ENCODE measurements at regions not wholly inside any gene's neighbourhood (a gene's known extent, or its start where the extent isn't known, plus 50 kb on each side); places are given as distances from the start of the nearest gene placed in this dataset.

DNA sequence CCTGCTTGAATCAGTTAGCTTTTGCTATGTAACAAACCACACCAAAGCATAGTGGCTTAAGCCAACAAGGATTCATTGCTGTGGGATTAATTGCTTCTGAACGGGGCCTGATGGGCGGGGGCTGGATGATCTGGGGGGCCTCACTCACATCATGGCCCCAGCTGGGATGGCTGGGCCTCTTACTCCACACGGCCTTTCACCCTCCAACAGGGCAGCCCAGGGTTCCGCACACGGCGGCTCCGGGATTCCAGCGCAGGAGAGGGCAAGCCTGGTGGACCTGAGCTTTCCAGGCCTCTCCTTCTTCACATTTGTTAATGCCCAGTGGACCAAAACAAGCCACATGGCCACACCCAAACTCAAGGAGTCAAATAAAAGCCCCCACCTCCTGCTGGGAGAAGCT, 86.3 kb upstream of the PHLPP1 start:
- TF ChIP-seq, protein P1, sequence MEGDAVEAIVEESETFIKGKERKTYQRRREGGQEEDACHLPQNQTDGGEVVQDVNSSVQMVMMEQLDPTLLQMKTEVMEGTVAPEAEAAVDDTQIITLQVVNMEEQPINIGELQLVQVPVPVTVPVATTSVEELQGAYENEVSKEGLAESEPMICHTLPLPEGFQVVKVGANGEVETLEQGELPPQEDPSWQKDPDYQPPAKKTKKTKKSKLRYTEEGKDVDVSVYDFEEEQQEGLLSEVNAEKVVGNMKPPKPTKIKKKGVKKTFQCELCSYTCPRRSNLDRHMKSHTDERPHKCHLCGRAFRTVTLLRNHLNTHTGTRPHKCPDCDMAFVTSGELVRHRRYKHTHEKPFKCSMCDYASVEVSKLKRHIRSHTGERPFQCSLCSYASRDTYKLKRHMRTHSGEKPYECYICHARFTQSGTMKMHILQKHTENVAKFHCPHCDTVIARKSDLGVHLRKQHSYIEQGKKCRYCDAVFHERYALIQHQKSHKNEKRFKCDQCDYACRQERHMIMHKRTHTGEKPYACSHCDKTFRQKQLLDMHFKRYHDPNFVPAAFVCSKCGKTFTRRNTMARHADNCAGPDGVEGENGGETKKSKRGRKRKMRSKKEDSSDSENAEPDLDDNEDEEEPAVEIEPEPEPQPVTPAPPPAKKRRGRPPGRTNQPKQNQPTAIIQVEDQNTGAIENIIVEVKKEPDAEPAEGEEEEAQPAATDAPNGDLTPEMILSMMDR (IDR thresholded peaks at IDR 0.05), result no peak
- H3K27ac Mint-ChIP-seq (ENCODE audit: unreplicated experiment), result no peak overlapping the region
- H3K36me3 Mint-ChIP-seq (ENCODE audit: low read depth), result no peaks in the 10 kb centered on the region
- no peak overlapping the region for H3K4me3 Mint-ChIP-seq (ENCODE audit: unreplicated experiment)
- H3K4me1 Mint-ChIP-seq (ENCODE audit: low read depth), result peaks cover 8% of the 10 kb centered on the region
- DNase-seq (ENCODE audit: low spot score), result no peak
- peaks cover 3% of the 10 kb centered on the region for H3K27me3 Mint-ChIP-seq (ENCODE audit: low read depth)
- H3K9me3 Mint-ChIP-seq (ENCODE audit: low read depth), result peaks cover 8% of the 10 kb centered on the region

DNA sequence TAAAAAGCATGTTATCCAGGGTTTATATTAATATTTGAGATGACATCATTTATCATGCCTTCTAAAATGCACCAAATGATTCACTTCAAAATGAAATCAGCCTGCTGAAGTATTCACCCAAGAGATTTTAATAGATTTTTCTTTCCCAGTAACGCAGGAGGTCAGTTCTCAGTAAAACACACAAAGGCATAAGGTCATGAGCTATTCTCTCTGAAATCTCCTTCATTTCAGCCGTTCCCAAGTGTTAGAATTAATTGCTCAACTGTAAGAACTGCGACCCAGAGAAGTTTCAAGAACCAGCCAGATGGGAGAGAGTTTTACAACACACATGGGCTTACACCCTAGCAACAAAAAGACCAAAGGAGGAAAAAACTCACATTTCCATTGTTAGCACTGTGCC, 84.2 kb upstream of the PHLPP1 start:
- TF ChIP-seq, protein P1 (IDR thresholded peaks at IDR 0.05), result no peak
- no peak for DNase-seq (ENCODE audit: low spot score)
- no peaks in the 10 kb centered on the region for H3K4me1 Mint-ChIP-seq (ENCODE audit: low read depth)
- H3K9me3 Mint-ChIP-seq (ENCODE audit: low read depth), result peaks cover 8% of the 10 kb centered on the region
- no peak overlapping the region for H3K4me3 Mint-ChIP-seq (ENCODE audit: unreplicated experiment)
- no peak overlapping the region for H3K27ac Mint-ChIP-seq (ENCODE audit: unreplicated experiment)
- peaks cover 7% of the 10 kb centered on the region for H3K27me3 Mint-ChIP-seq (ENCODE audit: low read depth)
- H3K36me3 Mint-ChIP-seq (ENCODE audit: low read depth), result no peaks in the 10 kb centered on the region

DNA sequence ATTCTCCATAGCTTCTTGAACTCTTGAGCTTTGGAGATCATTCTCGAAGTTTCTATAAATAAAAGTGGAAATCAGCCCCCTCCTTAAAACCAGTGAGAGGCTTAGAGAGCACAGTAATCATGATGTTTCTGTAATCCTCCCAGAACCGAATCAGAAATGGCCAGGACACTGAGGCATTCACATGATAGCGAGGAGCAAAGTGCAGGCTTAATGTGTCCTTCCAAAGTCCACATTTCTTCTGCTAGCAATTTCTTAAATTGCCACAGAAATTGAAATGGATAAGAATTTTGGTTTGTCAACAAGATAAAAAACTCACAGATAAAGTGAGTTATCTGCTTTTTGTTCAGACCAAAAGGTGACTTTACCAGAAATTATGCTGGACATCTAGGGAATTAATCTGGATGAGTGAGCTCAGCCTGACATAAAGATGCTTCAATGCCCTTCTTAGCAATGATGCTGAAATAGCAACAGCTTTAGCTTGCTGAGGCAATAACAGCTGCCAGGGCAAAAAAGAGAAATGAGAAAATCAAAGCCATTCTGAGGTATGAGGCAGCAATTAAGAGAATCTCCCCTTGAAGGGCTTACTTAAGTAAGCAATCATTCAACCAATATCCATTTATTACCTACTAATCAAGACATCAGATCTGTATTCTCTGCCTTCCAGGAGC, 82.4 kb upstream of the PHLPP1 start:
- no peaks in the 10 kb centered on the region for H3K36me3 Mint-ChIP-seq (ENCODE audit: low read depth)
- TF ChIP-seq, protein P1 (IDR thresholded peaks at IDR 0.05), result no peak
- H3K4me1 Mint-ChIP-seq (ENCODE audit: low read depth), result no peaks in the 10 kb centered on the region
- peaks cover 8% of the 10 kb centered on the region for H3K9me3 Mint-ChIP-seq (ENCODE audit: low read depth)
- no peak overlapping the region for H3K27ac Mint-ChIP-seq (ENCODE audit: unreplicated experiment)
- no peak for DNase-seq (ENCODE audit: low spot score)
- H3K27me3 Mint-ChIP-seq (ENCODE audit: low read depth), result peaks cover 9% of the 10 kb centered on the region
- H3K4me3 Mint-ChIP-seq (ENCODE audit: unreplicated experiment), result no peak overlapping the region

DNA sequence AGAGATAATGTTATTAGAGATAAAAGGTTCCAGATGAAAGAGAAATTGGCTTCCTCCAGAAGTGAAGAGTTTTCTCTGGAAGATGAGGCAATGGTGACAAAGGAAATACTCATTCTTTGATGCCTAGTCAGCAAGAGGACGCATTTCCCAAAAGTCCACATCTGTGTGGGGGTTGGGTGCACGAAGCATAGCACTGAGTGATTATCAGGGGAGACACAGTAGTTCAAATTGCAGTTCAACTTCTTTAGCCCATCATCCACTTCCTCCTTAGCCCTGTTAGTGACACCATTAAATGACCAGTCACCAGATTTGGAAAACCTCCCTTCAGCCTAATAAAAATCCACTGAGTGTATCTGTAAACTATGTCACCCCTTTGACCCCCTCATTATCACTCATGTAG, 80.9 kb upstream of the PHLPP1 start:
- Mint-ChIP-seq H3K27ac (ENCODE audit: unreplicated experiment) (no peak overlapping the region), H3K9me3 (ENCODE audit: low read depth) (no peaks in the 10 kb centered on the region), H3K4me3 (ENCODE audit: unreplicated experiment) (no peak overlapping the region), H3K36me3 (ENCODE audit: low read depth) (no peaks in the 10 kb centered on the region), H3K4me1 (ENCODE audit: low read depth) (no peaks in the 10 kb centered on the region), H3K27me3 (ENCODE audit: low read depth) (peaks cover 16% of the 10 kb centered on the region)
- no peak for DNase-seq (ENCODE audit: low spot score)
- TF ChIP-seq, protein P1 (IDR thresholded peaks at IDR 0.05), result no peak

DNA sequence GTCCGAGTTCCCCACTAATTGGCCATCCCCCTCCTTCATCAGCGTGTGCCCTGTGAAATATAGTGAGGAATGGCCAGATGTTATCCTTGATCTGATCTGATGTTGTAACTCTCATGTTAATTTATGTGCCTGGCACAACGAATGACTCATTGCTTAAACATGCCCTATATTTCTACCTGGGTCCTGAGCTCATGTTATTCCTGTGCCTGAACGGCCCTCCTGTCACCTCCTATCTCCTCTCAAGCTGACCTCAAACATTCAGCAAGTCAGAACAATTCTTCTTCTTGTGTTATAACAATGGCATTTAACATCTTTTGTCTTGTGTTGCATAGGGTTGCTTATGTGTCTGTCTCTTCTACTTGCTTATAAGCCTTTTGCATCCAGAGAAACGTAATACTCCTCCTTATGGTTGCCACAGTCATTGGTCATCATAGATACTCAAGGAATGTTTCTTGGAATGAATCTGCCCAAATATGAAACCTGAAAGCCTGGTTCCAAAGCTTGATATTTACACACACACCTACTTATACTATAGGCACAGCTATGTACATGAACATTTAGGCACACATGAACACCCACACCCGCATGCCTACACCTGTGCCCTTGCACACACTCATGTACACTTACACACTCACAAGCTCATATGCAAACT, 80.2 kb upstream of the PHLPP1 start:
- Mint-ChIP-seq H3K9me3 (ENCODE audit: low read depth) (no peaks in the 10 kb centered on the region), H3K27ac (ENCODE audit: unreplicated experiment) (no peak overlapping the region), H3K36me3 (ENCODE audit: low read depth) (no peaks in the 10 kb centered on the region), H3K27me3 (ENCODE audit: low read depth) (peaks cover 16% of the 10 kb centered on the region), H3K4me3 (ENCODE audit: unreplicated experiment) (no peak overlapping the region), H3K4me1 (ENCODE audit: low read depth) (no peaks in the 10 kb centered on the region)
- TF ChIP-seq, protein P1 (IDR thresholded peaks at IDR 0.05), result no peak
- DNase-seq (ENCODE audit: low spot score), result no peak
